ENCODE measurements at regions not wholly inside any gene's neighbourhood (a gene's known extent, or its start where the extent isn't known, plus 50 kb on each side); places are given as distances from the start of the nearest gene placed in this dataset.

GRCh38 chr22:44601725-44602124 lies 100.3 kb upstream of the PRR5 start:
- TF ChIP-seq CTCF (IDR thresholded peaks at IDR 0.05) (no peak), EP300 (IDR thresholded peaks at IDR 0.05) (no peak), POLR2A (IDR thresholded peaks at IDR 0.05) (no peak)
